HG03378 (cell line): ENCODE measurements at regions not wholly inside any gene's neighbourhood (a gene's known extent, or its start where the extent isn't known, plus 50 kb on each side); places are given as distances from the start of the nearest gene placed in this dataset.
"Not testable (repeated sequence)": the region's sequence is repeated elsewhere in the genome, so short reads cannot be mapped to it uniquely, and the experiment has no call there.

ENCODE experiments used
- ATAC-seq: cut with Tn5 transposase; IDR thresholded peaks from one replicate; pipeline ENCODE4 v1.9.1; 2021; ENCODE audit warnings: mild to moderate bottlenecking, moderate library complexity; ENCODE audit not compliant: unreplicated experiment

DNA sequence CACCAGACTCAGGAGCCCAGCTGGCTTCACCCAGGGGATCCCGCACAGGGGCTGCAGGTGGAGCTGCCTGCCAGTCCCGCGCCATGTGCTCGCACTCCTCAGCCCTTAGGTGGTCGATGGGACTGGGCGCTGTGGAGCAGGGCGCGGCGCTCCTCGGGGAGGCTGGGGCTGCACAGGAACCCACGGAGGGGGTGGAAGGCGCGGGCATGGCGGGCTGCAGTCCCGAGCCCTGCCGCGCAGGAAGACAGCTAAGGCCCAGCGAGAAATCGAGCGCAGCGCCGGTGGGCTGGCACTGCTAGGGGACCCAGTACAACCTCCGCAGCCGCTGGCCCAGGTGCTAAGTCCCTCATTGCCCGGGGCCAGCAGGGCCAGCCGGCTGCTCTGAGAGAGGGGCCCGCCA is 202.9 kb downstream of the SPANXN4 start:
- ATAC-seq: not testable (repeated sequence)

GRCh38 chrX:143206966-143207365 is 181.2 kb downstream of the SPANXN4 start:
- ATAC-seq: no peak

- no peak for ATAC-seq
These were observed 146.0 kb downstream of the SPANXN4 start for GRCh38 chrX:143171703-143172102.

GRCh38 chrX:143165778-143166177 is 140.1 kb downstream of the SPANXN4 start:
- peak; percentile 65 for ATAC-seq

GRCh38 chrX:143139681-143140080 is 114.0 kb downstream of the SPANXN4 start:
- no peak for ATAC-seq

- ATAC-seq: no peak
These were observed 95.7 kb downstream of the SPANXN4 start for GRCh38 chrX:143121477-143121876.

DNA sequence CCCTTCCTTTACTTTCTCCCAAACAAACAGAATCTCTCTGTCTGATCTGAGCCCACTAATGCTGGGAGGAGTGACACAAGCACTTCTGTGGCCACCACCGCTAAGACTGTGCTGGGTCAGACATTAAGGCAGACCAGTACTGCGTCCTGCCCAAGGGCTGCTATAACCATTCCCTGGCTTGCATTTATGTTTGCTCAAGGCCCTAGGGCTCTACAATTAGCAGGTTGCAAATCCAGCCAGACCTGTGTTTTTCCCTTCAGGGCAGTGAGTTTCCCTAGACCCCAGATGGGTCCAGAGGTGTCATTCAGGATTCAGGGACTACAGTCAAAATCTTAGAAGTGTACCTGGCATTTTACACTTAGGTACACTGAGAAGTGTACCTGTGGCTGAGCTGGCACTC is 89.7 kb downstream of the SPANXN4 start:
- ATAC-seq: no peak

DNA sequence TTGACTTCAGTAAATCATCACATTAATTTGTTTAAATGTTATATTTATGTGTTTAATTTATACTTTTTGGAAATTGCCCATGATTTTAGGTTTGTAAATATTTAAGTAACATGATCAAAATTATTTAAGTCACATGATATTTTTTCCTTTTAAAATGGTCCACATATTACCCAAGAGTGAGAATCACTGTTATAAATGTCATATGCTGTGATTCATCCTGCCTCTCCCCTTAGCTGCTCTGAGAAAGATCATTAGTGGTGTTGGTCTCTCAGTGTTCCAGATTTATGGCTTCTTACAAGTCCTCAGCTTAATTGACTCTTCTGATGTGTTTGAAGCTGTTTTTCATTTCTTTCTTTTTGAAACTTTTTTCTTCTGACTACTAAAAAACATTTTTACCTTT is 70.1 kb downstream of the SPANXN4 start:
- no peak for ATAC-seq

DNA sequence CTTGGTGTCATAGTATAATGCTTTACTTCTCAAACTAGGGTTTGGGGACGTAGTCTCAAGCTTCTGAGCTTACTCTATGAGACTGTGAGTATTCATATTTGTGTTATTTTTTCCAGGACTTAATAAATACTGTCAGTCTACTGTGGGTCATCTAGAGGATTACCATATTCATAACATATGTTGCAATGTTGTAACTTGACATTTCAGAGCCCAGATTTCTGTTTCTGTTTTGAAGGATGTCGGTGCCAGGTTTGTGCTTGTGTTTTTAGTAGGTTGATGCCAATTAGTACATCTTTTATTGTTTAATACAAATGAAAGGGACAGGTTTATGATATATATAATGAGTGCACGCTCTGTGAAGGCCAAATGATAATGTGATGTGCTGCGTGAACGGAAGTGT is 69.6 kb downstream of the SPANXN4 start:
- no peak for ATAC-seq

DNA sequence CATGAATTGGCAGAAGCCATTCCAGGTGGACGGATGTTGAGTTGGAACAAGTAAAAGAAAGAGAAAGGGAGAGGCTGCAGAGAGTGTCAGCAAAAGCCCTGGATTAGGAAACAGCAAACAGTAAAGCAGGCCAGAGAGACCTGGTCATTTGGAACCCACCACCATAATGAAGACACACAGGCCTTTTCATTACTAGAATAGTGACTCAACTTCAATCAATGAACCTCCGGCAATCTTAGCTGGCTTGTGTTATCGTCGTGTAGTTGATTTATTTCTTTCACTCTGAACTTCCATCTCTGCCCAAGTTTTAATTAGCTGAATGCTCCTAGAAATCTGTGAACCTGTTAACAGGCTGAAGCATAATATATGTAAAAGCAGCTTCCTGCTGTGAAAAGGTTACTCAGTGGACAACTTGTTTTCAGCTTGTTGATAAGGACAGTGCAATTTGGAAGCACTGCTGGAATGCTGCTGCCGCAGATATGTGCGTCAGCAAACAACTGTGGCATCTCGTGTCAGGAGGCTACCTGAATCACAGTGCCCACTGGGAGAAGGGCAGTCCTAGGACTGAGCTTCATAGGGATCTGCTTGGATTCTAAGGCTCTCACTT is 68.8 kb downstream of the SPANXN4 start:
- ATAC-seq: no peak
